WERI-Rb-1 (cell line): ENCODE measurements at regions not wholly inside any gene's neighbourhood (a gene's known extent, or its start where the extent isn't known, plus 50 kb on each side); places are given as distances from the start of the nearest gene placed in this dataset.
"Not testable (repeated sequence)": the region's sequence is repeated elsewhere in the genome, so short reads cannot be mapped to it uniquely, and the experiment has no call there.

ENCODE experiments used
- DNase-seq: peaks from one replicate; pipeline ENCODE4 v3.0.0-alpha.2; 2020
- H3K27ac ChIP-seq: fragments of 250-450 bp; sonication (Bioruptor Pico); 2 replicates; pipeline ENCODE4 v1.5.1; 2020; ENCODE audit warnings: mild to moderate bottlenecking, moderate library complexity
- H3K27me3 ChIP-seq: fragments of 250-450 bp; sonication (Bioruptor Pico); 2 replicates; pipeline ENCODE4 v1.5.1; 2021; ENCODE audit warnings: mild to moderate bottlenecking, low read depth, moderate library complexity; ENCODE audit not compliant: insufficient read depth, severe bottlenecking
- H3K36me3 ChIP-seq: fragments of 250-450 bp; sonication (Bioruptor Pico); 2 replicates; pipeline ENCODE4 v1.5.1; 2020; ENCODE audit warnings: mild to moderate bottlenecking, moderate library complexity
- H3K4me3 ChIP-seq: 2 replicates; pipeline ENCODE4 v1.5.1; 2011; ENCODE audit warnings: low read depth, mild to moderate bottlenecking, control low read depth, low read length
- H3K9me3 ChIP-seq: fragments of 250-450 bp; sonication (Bioruptor Pico); 2 replicates; pipeline ENCODE4 v1.5.1; 2021; ENCODE audit warnings: mild to moderate bottlenecking, moderate library complexity; ENCODE audit not compliant: severe bottlenecking
- CTCF ChIP-seq: IDR thresholded peaks from 2 replicates; pipeline ENCODE4 v1.5.1; 2011; ENCODE audit warnings: low read depth, mild to moderate bottlenecking, control low read depth, inconsistent platforms, low read length

GRCh38 chr1:96466842-96467241 is 254.7 kb upstream of the PTBP2 start:
- no peak for DNase-seq
- Histone ChIP-seq H3K36me3 (no peaks in the 10 kb centered on the region), H3K9me3 (no peaks in the 10 kb centered on the region), H3K27me3 (no peaks in the 10 kb centered on the region), H3K4me3 (no peak overlapping the region), H3K27ac (no peak overlapping the region)
- TF ChIP-seq CTCF = no peak

- H3K27me3 ChIP-seq, H3K27ac ChIP-seq, H3K9me3 ChIP-seq, H3K4me3 ChIP-seq, H3K36me3 ChIP-seq, DNase-seq: not testable (repeated sequence)
These were observed 251.9 kb upstream of the PTBP2 start for GRCh38 chr1:96469726-96470125.

DNA sequence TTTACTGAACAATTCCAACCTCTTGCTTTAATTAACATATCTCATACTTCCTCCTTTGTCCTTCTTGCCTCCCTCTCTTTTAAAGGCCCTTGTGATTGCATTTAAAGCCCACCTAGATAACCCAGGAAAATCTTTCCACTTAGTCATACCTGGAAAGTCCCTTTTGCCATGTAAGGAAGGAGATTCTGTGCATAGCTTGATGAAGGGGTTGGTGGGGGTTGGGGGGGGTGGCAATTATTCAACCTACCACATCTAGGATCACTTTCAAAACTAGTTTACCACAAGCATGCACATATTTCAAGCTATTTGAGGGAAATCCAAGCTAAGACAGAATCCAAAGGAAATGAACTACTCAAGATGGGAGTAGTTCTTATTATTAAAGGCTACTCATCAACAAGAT is 249.1 kb upstream of the PTBP2 start:
- no peak for DNase-seq
- Histone ChIP-seq H3K36me3 (no peaks in the 10 kb centered on the region), H3K27me3 (no peaks in the 10 kb centered on the region), H3K27ac (no peak overlapping the region), H3K9me3 (no peaks in the 10 kb centered on the region), H3K4me3 (no peak overlapping the region)
- no peak for TF ChIP-seq CTCF

DNA sequence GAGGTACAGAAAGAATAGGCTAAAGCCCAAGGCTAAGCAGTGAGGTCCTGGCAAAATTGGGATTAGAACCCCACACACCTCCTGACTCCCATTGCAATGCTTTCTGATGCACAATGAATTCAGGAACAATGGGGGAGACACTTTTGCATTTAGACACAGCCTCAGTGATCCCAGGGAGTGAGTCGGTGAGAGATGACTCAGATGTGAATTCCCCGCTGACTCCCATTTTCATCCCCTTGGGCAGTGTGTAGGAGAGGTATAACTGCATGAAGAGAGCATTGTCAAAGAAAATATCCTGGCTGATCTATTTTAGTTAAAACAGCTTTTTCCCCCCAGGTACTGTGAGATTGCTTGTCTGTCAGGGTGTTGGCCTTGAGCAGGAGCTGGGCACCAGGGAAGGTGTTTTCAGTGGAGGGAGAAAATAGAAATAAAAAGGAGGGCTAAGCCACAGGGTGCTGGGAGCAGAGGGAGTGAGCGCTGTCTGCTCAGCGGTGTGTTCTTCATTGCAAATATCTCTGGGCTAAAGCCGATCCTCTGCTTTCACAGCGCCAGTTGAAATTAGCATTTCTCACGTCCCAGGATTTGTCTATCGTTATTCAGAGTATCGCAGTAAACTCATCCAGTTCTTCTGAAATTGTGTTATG is 247.7 kb upstream of the PTBP2 start:
- Histone ChIP-seq H3K36me3 (no peaks in the 10 kb centered on the region), H3K9me3 (no peaks in the 10 kb centered on the region), H3K27ac (no peak overlapping the region), H3K27me3 (no peaks in the 10 kb centered on the region), H3K4me3 (no peak overlapping the region)
- no peak for DNase-seq
- TF ChIP-seq CTCF = no peak

GRCh38 chr1:96474985-96475743 is 246.4 kb upstream of the PTBP2 start:
- Histone ChIP-seq H3K36me3 (no peaks in the 10 kb centered on the region), H3K27me3 (no peaks in the 10 kb centered on the region), H3K9me3 (no peaks in the 10 kb centered on the region), H3K27ac (no peak overlapping the region), H3K4me3 (no peak overlapping the region)
- no peak for TF ChIP-seq CTCF
- DNase-seq = no peak

DNA sequence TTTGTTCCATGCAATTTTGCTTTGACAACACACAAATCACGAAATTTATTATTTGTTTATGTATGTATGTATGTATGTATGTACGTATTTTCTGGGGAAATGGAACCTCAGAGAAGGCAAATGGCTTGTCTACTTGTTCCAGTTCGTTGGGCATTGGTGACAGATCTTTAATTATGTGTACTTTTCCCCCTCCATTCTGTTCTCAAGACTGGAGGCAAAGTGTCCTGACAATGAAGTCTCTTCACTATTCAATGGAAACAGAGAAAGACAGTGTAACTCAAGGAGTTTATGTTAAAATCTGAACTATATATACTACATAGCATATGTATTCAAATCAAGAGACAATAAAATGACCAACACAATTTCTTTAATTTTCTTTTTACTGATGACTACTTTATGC is 245.7 kb upstream of the PTBP2 start:
- Histone ChIP-seq H3K27me3 (no peaks in the 10 kb centered on the region), H3K9me3 (no peaks in the 10 kb centered on the region), H3K27ac (no peak overlapping the region), H3K4me3 (no peak overlapping the region), H3K36me3 (no peaks in the 10 kb centered on the region)
- no peak for DNase-seq
- TF ChIP-seq CTCF = no peak
